Muscle of arm (tissue), 1 donor: ENCODE measurements at regions not wholly inside any gene's neighbourhood (a gene's known extent, or its start where the extent isn't known, plus 50 kb on each side); places are given as distances from the start of the nearest gene placed in this dataset.
"Not testable (repeated sequence)": the region's sequence is repeated elsewhere in the genome, so short reads cannot be mapped to it uniquely, and the experiment has no call there.

ENCODE experiments used
- DNase-seq: peaks from one replicate; pipeline ENCODE4 v3.0.0-alpha.2; 2013

DNA sequence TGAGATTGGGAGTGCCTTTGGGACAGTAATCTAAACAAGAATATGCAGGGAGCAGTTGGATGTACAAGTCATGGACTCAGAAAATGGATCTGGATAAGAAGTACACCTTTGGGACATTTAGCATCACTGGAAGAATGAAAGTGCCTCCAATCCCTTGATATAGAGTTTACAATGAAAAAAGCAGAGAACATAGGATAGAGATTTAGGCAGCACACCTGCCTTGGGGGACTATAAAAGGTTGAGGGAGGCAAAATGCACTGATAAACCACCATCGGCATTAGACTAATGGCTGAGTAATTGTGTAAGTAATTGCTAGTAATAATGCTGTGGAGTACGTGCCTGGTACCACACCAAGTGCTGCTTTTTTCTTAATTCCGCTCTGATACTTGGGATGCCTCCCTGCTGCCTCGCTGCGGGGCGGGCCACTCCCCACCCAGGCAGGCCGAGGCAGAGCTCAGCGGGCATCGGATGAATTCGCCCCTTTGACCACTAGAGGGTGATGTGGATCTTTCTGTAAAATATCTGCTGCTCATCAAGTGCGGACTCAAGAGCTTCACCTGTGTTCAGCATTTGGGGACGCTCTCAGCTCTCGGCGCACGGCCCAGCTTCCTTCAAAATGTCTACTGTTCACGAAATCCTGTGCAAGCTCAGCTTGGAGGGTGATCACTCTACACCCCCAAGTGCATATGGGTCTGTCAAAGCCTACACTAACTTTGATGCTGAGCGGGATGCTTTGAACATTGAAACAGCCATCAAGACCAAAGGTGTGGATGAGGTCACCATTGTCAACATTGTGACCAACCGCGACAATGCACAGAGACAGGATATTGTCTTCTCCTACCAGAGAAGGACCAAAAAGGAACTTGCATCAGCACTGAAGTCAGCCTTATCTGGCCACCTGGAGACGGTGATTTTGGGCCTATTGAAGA lies 99.9 kb downstream of the ANKRD18B start:
- peak; percentile 69 for DNase-seq

DNA sequence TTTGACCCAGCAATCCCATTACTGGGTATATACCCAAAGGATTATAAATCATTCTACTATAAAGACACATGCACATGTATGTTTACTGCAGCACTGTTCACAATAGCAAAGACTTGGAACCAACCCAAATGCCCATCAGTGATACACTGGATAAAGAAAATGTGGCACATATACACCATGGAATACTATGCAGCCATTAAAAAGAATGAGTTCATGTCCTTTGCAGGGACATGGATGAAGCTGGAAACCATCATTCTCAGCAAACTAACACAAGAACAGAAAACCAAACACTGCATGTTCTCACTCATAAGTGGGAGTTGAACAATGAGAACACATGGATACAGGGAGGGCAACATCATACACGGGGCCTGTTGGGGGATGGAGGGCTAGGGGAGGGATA lies 104.3 kb downstream of the ANKRD18B start:
- not testable (repeated sequence) for DNase-seq

DNA sequence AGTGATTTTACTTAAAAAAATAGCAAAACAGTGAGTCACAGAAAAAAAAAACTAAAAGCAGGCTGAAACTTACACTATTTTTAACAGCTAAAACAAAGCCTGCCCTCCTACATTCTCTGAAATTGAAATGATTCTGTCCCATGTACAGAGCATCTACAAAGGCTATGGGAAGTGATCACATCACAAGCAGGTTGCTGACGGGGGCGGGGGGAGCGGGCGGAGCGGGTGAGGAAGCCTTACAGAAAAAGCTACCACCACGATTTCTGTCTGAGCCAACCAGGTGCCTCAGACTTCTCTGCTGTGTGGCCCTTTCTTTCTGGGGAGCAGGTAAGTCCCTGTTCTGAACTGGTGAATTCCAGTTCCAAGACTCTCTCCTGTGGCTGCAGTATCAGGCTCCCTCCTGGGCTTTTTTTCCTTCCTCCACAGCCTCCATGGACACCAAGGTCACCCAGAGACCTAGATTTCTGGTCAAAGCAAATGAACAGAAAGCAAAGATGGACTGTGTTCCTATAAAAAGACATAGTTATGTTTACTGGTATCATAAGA lies 104.9 kb downstream of the ANKRD18B start:
- no peak for DNase-seq

DNA sequence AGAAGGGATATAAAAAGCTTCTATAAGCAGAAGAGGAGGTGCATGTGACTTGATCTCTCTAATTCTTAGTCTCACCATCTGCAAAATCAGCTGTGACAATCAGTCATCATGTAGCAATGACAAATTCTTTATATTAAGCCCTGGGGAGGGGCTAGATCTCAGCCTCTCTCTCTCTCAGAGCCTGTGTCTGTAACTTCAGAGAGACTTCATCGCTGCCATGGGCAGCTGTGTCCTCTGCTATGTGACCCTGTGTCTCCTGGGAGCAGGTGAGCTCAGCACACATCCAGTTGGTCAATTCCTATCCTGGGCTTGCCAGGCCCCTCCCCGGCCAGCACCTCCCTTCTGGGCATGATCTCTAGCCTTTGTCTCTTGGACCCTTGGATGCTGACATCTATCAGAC lies 109.6 kb downstream of the ANKRD18B start:
- peak; percentile 21 for DNase-seq

DNA sequence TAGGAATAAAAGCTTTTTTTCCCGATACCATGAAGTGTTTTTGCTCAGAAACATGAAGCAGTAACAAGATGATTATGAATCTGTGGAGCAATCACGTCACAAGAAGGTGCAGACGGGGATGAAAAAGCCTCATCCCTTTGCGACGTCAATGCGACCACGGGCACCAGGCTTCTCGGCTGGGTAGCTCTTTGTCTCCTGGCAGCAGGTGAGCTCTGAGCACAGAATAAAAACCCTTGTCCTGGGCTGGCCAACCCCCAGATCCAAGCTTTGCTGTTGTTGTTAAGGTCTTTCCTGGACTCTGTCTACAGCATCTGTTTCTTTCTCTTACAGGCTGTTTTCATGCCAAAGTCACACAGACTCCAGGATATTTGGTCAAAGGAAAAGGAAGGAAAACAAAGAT lies 113.8 kb downstream of the ANKRD18B start:
- no peak for DNase-seq

DNA sequence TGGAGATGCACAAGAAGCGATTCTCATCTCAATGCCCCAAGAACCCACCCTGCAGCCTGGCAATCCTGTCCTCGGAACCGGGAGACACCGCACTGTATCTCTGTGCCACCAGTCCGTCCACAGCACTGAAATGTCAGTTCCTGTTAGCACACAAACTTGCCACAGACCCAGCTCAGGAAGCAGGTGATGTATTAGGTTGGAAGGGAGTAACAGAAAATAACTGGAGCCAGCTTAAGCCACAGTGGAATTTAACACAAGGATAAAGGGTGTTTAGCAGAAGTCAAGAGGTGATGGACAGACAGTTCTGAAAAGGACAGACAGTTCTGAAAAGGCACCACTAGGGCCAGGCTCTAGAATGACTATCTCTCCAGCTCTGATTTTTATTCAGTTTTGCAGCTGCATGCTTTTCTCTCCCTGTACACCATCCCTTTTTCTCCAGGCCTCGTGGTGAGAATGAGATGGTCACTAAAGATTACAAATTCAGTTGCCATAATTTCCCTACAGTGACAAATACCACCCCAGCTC lies 114.4 kb downstream of the ANKRD18B start:
- DNase-seq: no peak

DNA sequence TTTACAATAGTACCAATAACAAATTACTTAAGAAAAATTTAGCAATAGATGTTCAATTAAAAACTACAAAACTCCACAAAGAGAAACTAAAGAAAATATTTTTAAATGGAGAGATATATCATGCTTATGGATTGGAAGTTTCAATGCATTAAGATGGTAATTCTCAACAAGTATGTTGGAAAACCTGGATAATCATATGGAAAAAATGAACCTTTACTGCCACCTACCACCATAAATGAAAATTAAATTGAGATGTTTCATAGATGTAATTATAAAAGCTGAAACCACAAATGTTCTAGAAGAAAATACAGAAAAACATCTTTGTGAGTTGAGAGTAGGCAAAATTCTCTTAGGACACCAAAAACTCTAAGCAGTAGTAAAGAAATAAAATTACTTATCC lies 121.7 kb downstream of the ANKRD18B start:
- no peak for DNase-seq

DNA sequence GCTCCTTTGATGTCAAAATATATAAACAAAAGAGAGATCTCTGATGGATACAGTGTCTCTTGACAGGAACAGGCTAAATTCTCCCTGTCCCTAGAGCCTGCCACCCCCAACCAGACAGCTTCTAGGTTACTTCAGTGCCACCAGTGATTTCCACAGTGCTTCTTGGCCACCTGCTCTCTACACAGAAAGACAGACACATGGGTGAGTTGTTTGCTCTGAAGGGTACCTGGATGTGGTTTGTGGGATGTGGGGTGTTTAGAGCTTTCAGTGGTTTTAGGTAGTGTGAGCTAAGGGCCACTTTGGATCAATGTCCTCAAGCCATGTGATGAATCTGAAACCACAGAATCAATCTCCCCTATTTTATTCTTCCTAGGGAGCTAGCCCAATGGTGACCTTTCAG lies 125.4 kb downstream of the ANKRD18B start:
- DNase-seq: no peak

DNA sequence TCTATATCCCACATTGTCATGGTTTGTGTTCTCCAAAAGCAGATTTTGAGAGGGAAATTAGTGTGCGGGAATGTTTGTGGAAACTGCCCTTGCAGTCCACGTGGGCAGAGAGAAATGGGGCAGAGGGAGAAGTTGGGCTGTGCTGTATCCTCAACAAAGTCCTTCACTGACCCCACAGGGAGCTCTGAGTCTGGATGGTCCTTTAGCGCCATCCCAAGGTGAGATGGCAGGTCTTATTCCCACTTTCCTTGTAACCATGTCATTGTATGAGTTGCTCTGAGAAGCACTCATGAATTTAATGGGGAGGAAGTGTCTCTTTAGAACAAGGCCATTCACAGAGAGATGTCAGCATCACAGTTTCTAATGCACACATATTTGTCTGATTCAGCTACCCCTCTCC lies 127.1 kb downstream of the ANKRD18B start:
- no peak for DNase-seq

DNA sequence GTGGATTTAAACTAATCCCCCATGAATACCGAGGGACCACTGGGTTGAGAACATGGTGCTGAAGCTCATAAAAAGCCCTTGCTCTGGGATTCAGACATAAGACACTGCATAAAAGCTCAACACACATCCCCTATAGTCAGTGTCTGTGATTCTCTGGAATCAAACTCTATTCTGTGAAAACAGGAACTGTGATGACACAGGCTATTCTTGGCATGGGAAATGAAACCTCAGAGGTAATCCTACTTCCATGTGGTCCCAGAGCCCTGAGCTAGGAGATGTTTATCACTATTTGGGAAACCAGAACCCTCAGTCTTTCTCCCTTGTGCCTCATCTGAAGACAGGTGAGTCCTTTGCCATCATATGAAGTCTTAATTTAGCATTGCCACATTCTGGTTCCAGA lies 135.4 kb upstream of the PRSS3 start:
- DNase-seq: no peak

DNA sequence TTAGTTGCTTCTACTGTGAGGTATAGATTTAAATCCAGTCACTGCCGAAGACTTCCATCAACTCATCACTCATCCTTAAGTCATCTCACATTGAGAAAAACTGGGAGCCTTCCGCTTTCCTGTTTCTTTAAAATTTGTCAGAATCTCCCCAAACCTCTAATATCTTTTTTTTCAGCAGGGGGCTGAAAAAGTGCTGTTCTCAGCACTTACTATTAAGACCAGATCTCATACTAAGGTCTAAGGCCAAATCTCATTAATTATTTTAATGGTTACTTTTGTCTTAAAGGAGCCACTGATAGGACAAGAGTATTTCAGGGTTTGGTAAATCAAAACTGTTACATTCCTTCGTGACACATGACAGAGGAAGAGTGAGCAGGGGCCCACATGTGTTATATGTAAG lies 134.6 kb upstream of the PRSS3 start:
- DNase-seq: no peak

DNA sequence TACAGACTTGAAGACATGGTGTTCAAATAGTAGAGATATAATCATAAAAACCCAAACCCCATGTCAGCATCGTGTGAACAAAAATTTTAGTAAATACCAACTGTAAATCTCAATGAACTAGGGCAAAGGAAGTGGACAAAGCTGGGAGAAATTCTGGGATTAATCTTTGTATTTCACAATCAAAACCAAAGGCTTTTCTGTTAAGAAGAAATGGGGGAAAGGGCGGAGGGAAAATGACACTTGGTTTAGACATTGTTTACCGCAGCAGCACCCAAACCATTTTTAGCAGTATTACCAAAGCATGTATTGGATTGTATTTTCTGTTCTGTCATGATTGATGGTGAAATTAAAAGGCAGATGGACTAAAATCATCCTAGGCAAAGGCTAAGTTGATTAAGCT lies 134.2 kb upstream of the PRSS3 start:
- DNase-seq: no peak

DNA sequence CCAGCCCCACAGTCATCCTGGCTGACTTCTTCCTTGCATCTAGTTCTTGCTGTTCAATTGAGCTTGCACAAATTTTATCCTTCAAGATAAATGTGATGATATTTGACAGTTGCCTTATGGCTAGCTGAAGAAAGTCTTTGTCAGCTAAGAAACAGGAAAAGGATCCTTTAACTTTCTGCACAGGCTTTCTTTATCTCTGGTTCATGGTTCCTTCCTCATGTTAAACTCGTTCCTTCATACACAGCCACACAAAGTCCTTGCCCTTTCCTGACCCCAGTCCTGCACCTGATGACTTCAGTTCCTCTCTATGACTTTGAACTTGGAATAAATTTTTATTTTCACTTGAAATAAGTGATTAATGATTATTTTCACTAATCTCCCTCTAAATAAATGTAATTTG lies 132.5 kb upstream of the PRSS3 start:
- DNase-seq: no peak

DNA sequence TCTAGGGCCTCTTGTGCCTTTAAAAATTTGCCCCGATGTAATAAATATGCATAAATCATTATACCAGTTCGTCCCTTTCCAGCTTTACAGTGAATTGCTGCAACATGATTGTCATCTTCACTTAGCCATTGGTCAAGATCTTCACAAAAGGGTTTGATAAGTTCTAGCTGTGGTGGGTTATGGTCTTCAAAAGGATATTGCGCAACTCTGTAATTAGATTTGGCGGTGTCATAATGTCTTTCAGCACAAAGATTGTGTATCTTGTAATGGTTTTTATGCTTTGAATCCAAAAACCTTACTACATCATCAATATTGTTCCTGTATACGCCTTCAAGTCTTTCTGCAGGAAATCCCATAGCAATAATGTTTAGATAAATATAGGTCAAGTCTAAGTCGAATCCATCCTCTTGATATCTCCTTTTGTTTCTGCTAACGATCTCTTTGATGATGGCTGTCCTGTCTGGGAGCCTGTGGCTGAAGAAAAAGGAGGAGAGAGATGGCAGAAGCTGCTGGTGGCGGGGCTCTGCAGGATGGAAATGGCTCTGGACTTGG lies 119.1 kb upstream of the PRSS3 start:
- DNase-seq: not testable (repeated sequence)

DNA sequence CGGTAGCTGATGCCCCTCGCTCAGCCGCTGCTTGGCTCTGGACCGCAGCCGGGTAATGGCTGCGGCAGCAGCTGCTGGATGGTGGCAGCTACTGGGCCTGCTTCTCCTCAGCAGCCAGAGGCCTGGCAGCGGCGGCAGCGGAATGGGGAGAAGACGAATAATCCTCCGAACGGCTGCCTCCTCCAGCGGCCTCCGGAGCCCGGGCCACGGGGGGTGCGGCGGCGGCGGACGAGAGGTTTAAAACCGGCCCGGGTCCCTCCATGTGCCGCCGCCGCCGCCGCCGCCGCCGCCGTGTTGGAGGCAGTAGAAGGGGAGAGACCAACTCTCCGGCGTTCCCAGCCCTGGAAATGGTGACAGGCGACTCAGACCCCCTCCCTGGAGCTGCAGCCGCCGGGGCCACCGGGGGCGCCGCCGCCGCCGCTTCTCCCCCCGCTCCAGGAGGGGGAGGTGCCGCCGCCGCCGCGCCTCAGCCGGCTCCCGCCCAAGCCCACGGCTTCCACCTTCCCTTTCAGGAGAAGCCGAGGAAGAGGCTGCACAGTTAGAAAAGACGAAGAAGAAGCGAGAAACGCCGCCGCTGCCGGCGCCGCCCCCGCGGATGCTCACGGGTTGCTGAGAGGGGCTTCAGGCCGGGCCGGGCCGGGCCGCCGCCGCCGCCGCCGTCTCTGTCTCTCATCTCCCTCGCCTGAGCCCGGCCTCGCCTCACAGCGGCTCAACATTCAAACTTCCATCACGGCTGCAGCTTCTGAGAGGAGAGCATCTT lies 118.4 kb upstream of the PRSS3 start:
- peak; percentile 28 for DNase-seq

DNA sequence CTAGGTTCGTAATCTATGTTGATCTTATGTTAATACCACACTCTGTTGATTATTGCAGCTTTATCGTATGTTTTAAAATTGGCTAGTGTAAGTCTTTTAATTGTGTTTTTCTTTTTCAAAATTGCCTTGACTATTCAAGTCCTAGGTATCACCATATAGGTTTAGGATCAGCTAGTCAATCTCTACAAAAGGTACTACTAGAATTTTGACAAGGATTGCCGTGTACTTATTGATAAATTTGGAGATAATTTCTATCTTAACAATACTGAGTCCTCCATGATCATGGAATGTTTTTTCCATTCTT lies 117.9 kb upstream of the PRSS3 start:
- no peak for DNase-seq

DNA sequence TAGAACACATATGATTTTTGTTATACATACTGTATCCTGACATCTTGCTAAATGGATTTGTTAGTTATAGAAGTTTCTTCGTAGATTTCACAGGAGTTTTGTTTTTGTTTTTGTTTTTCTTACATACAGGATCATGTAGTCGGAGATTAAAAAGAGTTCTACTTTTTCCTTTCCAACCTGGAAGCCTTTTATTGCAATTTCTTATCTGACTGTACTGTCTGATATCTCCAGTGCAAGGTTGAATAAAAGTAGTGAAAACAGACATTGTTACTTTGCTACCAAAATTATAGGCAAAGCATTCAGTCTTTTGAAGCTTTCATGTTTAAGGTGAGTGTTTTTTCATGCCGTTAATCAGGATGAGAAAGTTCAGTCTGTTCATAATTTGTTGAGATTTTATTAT lies 117.4 kb upstream of the PRSS3 start:
- DNase-seq: no peak

DNA sequence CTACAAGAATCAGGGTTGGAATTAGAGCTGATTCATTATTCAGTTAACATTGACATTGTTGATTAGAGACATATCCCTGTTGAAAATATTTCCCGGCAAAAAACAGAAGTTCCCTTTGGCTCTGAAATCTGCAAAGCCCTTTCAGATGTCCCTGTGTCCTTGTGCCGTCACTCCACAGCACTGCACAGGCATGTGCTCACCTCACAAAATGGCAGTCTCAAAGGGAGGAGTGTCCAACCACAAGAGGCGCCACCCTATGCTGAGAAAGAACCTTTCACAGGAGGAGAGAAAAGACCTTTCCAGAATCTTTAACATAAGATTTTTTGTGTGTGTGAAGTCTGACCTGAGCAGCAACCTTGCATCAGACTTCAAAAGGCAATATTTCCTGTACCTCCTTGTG lies 112.8 kb upstream of the PRSS3 start:
- DNase-seq: no peak

DNA sequence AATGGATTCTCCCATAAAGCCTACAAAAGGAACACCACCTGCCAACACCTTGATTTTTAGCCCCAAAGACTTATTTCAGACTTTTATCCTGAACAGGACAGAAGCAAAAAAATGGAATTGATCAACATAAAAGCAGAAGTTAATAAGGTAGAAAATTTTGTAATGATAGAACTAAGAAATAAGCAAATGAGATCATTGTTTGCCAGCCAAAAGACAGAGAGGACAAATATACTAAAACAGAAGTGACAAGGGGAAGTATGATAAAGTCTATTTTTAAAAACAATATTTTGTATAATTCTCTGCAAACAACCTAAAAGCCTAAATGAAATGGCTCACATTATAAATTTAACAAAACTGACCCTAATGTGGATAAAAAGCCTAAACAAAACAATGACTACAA lies 110.5 kb upstream of the PRSS3 start:
- no peak for DNase-seq

DNA sequence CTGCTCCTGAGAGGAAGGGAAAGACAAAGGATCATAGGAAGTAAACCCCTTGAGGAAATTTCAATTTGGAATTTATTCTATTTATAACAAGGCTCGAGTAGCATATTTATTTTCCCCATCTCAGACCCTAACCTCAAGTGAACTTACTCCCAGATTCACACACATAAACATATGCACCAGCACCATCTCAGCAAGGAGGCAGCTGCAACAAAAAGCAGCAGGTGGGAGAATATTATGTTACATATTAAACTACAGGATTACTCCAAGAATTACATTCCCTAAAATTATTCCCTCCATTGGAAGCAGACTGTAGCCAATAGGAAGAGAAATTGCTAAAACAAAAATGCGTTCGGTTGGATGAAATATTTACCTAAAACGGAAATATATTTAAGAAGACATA lies 108.4 kb upstream of the PRSS3 start:
- no peak for DNase-seq

DNA sequence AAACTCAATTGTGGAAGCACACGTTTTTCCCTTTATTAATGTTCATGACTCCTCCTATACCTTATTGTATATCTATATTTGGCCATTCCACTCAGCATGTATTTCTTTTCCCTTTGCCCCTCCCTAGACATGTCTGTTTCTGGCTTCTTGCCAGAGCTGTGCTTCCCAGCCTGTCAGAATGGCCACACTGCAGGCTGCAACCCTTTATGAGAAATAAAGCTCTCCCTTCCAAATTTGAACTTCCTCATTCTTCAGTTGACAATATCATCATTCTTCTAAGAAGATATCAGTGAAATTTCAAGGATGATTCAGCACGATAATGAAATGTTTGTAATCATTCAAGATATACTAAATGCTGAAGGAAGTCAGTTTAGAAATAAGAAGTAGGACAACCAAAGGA lies 107.6 kb upstream of the PRSS3 start:
- DNase-seq: no peak

DNA sequence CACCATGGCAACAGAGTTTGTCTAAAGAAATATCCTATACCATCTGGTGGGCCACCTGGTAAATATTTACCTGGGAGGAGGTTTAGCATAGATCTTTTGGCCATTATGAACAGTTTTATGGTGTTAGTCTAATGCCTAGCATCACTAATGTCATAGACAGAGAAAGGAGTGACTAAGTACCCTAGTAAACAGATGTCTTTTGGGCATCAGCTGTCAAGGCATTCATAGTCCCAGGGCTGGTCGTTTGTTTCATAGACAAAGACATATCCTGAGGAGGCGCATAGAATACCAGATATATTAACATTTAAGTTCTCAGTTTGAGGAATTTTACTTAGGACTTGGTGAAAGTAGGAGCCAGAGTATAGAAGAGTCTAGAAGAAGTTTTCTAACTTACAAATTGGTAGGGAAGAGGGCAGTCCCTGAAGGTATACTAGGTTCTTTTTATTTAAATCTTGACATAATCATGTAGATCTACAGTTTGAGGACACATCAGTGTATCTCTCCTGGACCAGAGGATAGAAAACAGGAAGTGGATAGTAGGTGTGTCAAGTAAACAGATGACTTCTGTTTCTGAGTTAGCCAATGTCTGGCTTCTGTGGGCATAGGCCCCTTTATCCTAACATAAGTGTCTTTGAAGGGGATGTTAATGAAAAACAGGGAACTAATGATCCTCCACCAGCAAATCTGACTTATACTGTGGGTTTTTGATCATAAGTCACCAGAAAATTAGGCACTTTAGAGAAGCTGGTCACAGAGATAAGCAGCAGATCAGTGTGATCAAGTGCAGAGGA lies 105.0 kb upstream of the PRSS3 start:
- DNase-seq: no peak
